Trophoblast cell (in vitro differentiated cells and primary cell): ENCODE measurements at regions not wholly inside any gene's neighbourhood (a gene's known extent, or its start where the extent isn't known, plus 50 kb on each side); places are given as distances from the start of the nearest gene placed in this dataset.

Experiments used
- DNase-seq, 2 donors: peaks; one replicate each; pipeline ENCODE4 v3.0.0-alpha.2; 2016
- H2AFZ ChIP-seq: 2 replicates; pipeline ENCODE4 v1.6.1; 2013; ENCODE audit warnings: low read length, moderate library complexity, mild to moderate bottlenecking; ENCODE audit not compliant: insufficient read depth, poor library complexity
- H2AK5ac ChIP-seq: 2 replicates; pipeline ENCODE4 v1.6.1; 2013; ENCODE audit warnings: mild to moderate bottlenecking, low read length
- H2BK120ac ChIP-seq: 2 replicates; pipeline ENCODE4 v1.6.1; 2013; ENCODE audit warnings: low read length, mild to moderate bottlenecking, moderate library complexity; ENCODE audit not compliant: insufficient read depth, poor library complexity
- H2BK12ac ChIP-seq: 2 replicates; pipeline ENCODE4 v1.6.1; 2013; ENCODE audit warnings: mild to moderate bottlenecking, low read length, moderate library complexity
- H2BK5ac ChIP-seq: 2 replicates; pipeline ENCODE4 v1.6.1; 2013; ENCODE audit warnings: low read length, low read depth, moderate library complexity, mild to moderate bottlenecking; ENCODE audit not compliant: poor library complexity
- H3K14ac ChIP-seq: 2 replicates; pipeline ENCODE4 v1.6.1; 2013; ENCODE audit warnings: mild to moderate bottlenecking, low read length
- H3K18ac ChIP-seq: 2 replicates; pipeline ENCODE4 v1.6.1; 2013; ENCODE audit warnings: mild to moderate bottlenecking, low read length
- H3K23ac ChIP-seq: 2 replicates; pipeline ENCODE4 v1.6.1; 2013; ENCODE audit warnings: low read length
- H3K27ac ChIP-seq: 2 replicates; pipeline ENCODE4 v1.5.1; 2013; ENCODE audit warnings: low read depth, mild to moderate bottlenecking, inconsistent platforms, low read length, moderate library complexity
- H3K27me3 ChIP-seq: 2 replicates; pipeline ENCODE4 v1.6.1; 2013; ENCODE audit warnings: inconsistent platforms, mild to moderate bottlenecking, low read length, moderate library complexity; ENCODE audit not compliant: insufficient read depth
- H3K36me3 ChIP-seq, 2 experiments: 1 replicate in 1 of 2; 2 replicates in 1 of 2; pipeline ENCODE4 v1.6.1; 2013; ENCODE audit warnings: low read length in 2 of 2, mild to moderate bottlenecking in 2 of 2, moderate library complexity in 1 of 2; ENCODE audit not compliant: insufficient read depth in 2 of 2, control insufficient read depth in 1 of 2
- H3K4ac ChIP-seq: 2 replicates; pipeline ENCODE4 v1.6.1; 2013; ENCODE audit warnings: low read depth, mild to moderate bottlenecking, low read length, moderate library complexity
- H3K4me1 ChIP-seq, 2 experiments: 1 replicate in 1 of 2; 2 replicates in 1 of 2; pipeline ENCODE4 v1.6.1; 2013; ENCODE audit warnings: low read length in 2 of 2, mild to moderate bottlenecking in 2 of 2, moderate library complexity in 1 of 2; ENCODE audit not compliant: insufficient read depth in 2 of 2, control insufficient read depth in 1 of 2
- H3K4me2 ChIP-seq: 2 replicates; pipeline ENCODE4 v1.6.1; 2013; ENCODE audit warnings: inconsistent platforms, mild to moderate bottlenecking, low read length, moderate library complexity
- H3K4me3 ChIP-seq: 2 replicates; pipeline ENCODE4 v1.5.1; 2013; ENCODE audit warnings: mild to moderate bottlenecking, low read depth, low read length, inconsistent platforms
- H3K79me1 ChIP-seq: one replicate; pipeline ENCODE4 v1.6.1; 2013; ENCODE audit warnings: low read length
- H3K79me2 ChIP-seq: 2 replicates; pipeline ENCODE4 v1.6.1; 2013; ENCODE audit warnings: low read length, mild to moderate bottlenecking; ENCODE audit not compliant: control insufficient read depth, insufficient read depth, poor library complexity
- H3K9ac ChIP-seq: 2 replicates; pipeline ENCODE4 v1.6.1; 2013; ENCODE audit warnings: mild to moderate bottlenecking, low read length
- H3K9me3 ChIP-seq: 2 replicates; pipeline ENCODE4 v1.6.1; 2013; ENCODE audit warnings: low read depth, mild to moderate bottlenecking, control low read depth, inconsistent platforms, low read length; ENCODE audit not compliant: insufficient read depth
- H4K12ac ChIP-seq: 2 replicates; pipeline ENCODE4 v1.6.1; 2013; ENCODE audit warnings: low read depth, mild to moderate bottlenecking, low read length, moderate library complexity
- H4K8ac ChIP-seq: 2 replicates; pipeline ENCODE4 v1.6.1; 2013; ENCODE audit warnings: low read depth, mild to moderate bottlenecking, low read length, moderate library complexity
- H4K91ac ChIP-seq: one replicate; pipeline ENCODE4 v1.6.1; 2013; ENCODE audit warnings: low read depth, mild to moderate bottlenecking, low read length, moderate library complexity
- WGBS: extraction: QIAGEN DNeasy Blood & Tissue Kit; methylation state at CpG from one replicate; pipeline ENCODE4 v1.1.7; 2013; ENCODE audit warnings: missing lambda C conversion rate; ENCODE audit not compliant: insufficient read length, insufficient coverage; ENCODE audit errors: extremely low coverage; 5-methylcytosine and 5-hydroxymethylcytosine counted together

DNA sequence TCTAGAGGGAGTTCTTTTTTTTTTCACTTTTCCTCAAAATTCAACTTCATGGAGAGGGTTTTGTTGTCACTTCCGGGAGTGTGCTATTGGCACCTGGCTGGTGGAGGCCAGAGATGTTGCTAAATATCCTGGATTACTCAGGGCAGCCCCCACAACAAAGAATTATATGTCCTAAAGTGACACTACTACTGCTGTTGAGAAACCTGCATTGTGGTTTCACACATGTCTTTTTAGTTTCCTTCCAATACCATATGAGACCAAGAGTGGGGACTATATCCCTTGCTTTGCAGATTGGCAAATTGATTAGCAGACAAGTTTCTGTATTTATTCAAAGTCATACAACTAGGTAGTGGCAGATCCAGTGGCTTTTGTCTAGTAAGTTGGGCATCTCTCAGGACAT, 826.8 kb downstream of the TRIB2 start:
- no peak overlapping the region for H2BK120ac ChIP-seq
- H4K91ac ChIP-seq, result no peak overlapping the region
- H4K12ac ChIP-seq, result no peak overlapping the region
- H3K27me3 ChIP-seq, result no peaks in the 10 kb centered on the region
- no peak overlapping the region for H2AFZ ChIP-seq
- H3K4me2 ChIP-seq, result no peak overlapping the region
- H2BK12ac ChIP-seq, result no peak overlapping the region
- no peak overlapping the region for H3K18ac ChIP-seq
- no peak for DNase-seq
- no peaks in the 10 kb centered on the region for H3K4me1 ChIP-seq
- H3K36me3 ChIP-seq, result no peaks in the 10 kb centered on the region
- no peaks in the 10 kb centered on the region for H3K9me3 ChIP-seq
- H3K79me1 ChIP-seq, result no peaks in the 10 kb centered on the region
- H3K9ac ChIP-seq, result no peak overlapping the region
- no peak overlapping the region for H2BK5ac ChIP-seq
- H3K27ac ChIP-seq, result no peak overlapping the region
- H3K4me3 ChIP-seq, result no peak overlapping the region
- no peak overlapping the region for H3K4ac ChIP-seq
- no peaks in the 10 kb centered on the region for H3K79me2 ChIP-seq
- WGBS, result no CpG with 5 or more reads among the region's 1 CpG
- no peak overlapping the region for H2AK5ac ChIP-seq
- H4K8ac ChIP-seq, result no peak overlapping the region
- no peak overlapping the region for H3K14ac ChIP-seq
- no peak overlapping the region for H3K23ac ChIP-seq

DNA sequence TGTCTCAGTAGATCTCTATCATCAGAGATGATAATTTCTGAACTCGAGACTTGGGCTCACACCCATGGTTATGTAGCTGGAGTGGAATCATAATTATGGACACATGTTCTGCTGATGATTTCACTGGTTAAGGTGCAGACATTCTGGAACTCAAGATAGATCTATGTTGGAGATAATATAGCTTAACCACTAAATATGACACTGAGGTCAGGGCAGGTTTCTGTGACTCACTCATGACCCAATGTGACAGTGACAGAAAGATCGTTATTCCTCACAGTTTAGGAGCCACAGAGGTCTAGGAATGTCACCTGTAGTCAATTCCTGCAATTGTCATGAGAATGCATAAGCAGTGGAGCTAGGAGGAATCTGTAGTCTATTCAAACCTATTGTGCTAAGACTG, 828.6 kb downstream of the TRIB2 start:
- H3K4me2 ChIP-seq, result no peak overlapping the region

DNA sequence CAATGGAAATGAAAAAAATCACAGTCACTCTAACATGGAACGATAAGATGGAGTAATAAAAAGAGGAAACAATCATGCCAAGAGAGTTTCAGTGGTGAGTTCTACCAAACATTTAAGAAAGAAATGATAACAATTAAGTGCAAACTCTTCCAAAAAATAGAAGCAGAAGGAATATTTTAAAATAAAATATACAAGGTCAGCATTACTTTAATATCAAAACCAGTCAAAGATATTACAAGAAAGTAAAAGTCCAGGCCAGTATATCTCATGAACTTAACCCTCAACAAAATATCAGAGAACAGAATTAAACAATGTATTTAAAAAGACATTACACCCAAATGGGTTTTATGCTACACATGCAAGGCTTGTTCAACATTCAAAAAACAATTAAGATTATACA, 829.4 kb downstream of the TRIB2 start:
- Histone ChIP-seq H3K14ac (no peak overlapping the region), H4K8ac (no peak overlapping the region), H3K27ac (no peak overlapping the region), H3K9ac (no peak overlapping the region), H2AFZ (no peak overlapping the region), H4K91ac (no peak overlapping the region), H3K36me3 (no peaks in the 10 kb centered on the region), H2BK120ac (no peak overlapping the region), H3K79me1 (no peaks in the 10 kb centered on the region), H4K12ac (no peak overlapping the region), H3K4me2 (no peak overlapping the region), H3K9me3 (no peaks in the 10 kb centered on the region), H3K23ac (no peak overlapping the region), H2BK5ac (no peak overlapping the region), H2BK12ac (no peak overlapping the region), H3K4ac (no peak overlapping the region), H3K79me2 (no peaks in the 10 kb centered on the region), H2AK5ac (no peak overlapping the region), H3K4me3 (no peak overlapping the region), H3K27me3 (no peaks in the 10 kb centered on the region), H3K4me1 (no peaks in the 10 kb centered on the region), H3K18ac (no peak overlapping the region)
- WGBS, result no CpG with 5 or more reads among the region's 1 CpG
- no peak for DNase-seq

More for the DNA sequence above, 828.6 kb downstream of the TRIB2 start:
- no peak overlapping the region for H2BK5ac ChIP-seq
- H2BK12ac ChIP-seq, result no peak overlapping the region
- H4K8ac ChIP-seq, result no peak overlapping the region
- no peak overlapping the region for H2AFZ ChIP-seq
- H3K27ac ChIP-seq, result no peak overlapping the region
- H4K12ac ChIP-seq, result no peak overlapping the region
- H3K4me1 ChIP-seq, result no peaks in the 10 kb centered on the region
- H3K9ac ChIP-seq, result no peak overlapping the region
- no peak overlapping the region for H3K4me3 ChIP-seq
- no peak overlapping the region for H3K4ac ChIP-seq
- no peaks in the 10 kb centered on the region for H3K36me3 ChIP-seq
- WGBS, result no CpG with 5 or more reads among the region's 2 CpGs
- no peak overlapping the region for H2AK5ac ChIP-seq
- peak overlapping the region; percentile 95 for H3K23ac ChIP-seq
- H3K79me1 ChIP-seq, result no peaks in the 10 kb centered on the region
- no peak overlapping the region for H2BK120ac ChIP-seq
- no peak overlapping the region for H3K14ac ChIP-seq
- peak; percentile 56 to 82 for DNase-seq
- no peak overlapping the region for H3K18ac ChIP-seq
- H3K9me3 ChIP-seq, result no peaks in the 10 kb centered on the region
- H3K27me3 ChIP-seq, result no peaks in the 10 kb centered on the region
- no peaks in the 10 kb centered on the region for H3K79me2 ChIP-seq
- no peak overlapping the region for H4K91ac ChIP-seq

DNA sequence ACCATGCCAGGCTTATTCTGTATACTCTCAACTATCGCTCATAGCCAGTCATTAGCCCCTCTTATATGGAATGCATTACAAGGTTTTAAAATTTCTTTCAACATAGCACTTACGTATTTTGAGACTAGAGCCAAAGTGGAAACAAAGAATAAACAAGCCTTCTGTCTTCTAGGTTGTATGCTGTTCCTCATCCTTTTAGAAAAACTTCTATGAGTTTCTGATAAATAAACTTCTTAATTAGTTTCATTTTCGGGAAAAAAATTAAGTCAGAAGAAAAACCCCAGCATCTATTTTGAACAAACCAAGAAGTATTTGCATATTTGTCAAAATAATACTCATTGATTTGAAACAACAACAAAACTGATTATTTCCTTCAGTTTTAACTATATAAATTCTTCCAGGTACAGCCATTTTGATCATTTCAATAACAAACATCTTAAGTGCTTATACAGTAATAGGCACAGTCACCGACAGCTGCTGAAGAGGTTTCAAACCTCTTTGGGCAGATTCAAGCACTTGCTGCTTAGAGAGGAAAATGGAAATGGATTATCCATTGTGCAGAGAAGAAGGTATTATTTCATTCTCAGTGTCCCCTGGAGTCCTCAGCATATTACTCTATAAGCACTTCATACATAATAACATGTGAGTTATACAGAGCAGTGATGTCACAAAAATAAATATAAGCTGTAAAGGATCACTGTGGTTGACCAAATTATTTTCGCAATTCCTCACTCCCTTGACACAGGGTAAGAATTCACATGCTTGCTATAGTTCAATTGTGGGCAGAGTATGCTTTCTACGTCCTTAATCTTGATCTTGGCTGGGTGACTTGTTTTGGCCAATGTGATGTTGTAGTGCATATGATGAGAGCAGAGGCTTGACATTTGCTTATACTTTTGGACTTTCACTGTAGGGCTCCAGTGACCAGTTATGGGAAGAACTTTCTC, 833.8 kb downstream of the TRIB2 start:
- Histone ChIP-seq H2BK12ac (no peak overlapping the region), H3K4me3 (no peak overlapping the region), H2AK5ac (no peak overlapping the region), H3K14ac (no peak overlapping the region), H4K12ac (no peak overlapping the region), H3K27me3 (no peaks in the 10 kb centered on the region), H3K23ac (no peak overlapping the region), H2BK120ac (no peak overlapping the region), H3K18ac (no peak overlapping the region), H3K36me3 (no peaks in the 10 kb centered on the region), H4K8ac (no peak overlapping the region), H3K4me2 (no peak overlapping the region), H3K9me3 (no peaks in the 10 kb centered on the region), H4K91ac (no peak overlapping the region), H3K4ac (no peak overlapping the region), H3K9ac (no peak overlapping the region), H3K27ac (no peak overlapping the region), H3K79me1 (no peaks in the 10 kb centered on the region), H2AFZ (no peak overlapping the region), H2BK5ac (no peak overlapping the region), H3K4me1 (no peaks in the 10 kb centered on the region), H3K79me2 (no peaks in the 10 kb centered on the region)
- WGBS, result no CpG with 5 or more reads among the region's 6 CpGs
- DNase-seq, result no peak
